Kidney (tissue), 13 donors: ENCODE measurements at regions not wholly inside any gene's neighbourhood (a gene's known extent, or its start where the extent isn't known, plus 50 kb on each side); places are given as distances from the start of the nearest gene placed in this dataset.

ENCODE experiments used
- DNase-seq, 5 donors: peaks; one replicate each; pipeline ENCODE4 v3.0.0-alpha.2; 2013 to 2020
- FAIRE-seq: peaks from 2 replicates; lab custom pipeline; 2012; peaks lifted over from hg19 to GRCh38; lab: Jason Lieb, UNC
- H3K27ac ChIP-seq, 2 donors: one replicate each; pipeline ENCODE4 v1.7.0; 2013; ENCODE audit warnings: low read depth in 2 of 2, low read length in 2 of 2, inconsistent platforms in 1 of 2
- H3K27me3 ChIP-seq: one replicate; pipeline ENCODE4 v1.7.1; 2013; ENCODE audit warnings: low read length, inconsistent platforms; ENCODE audit not compliant: control insufficient read depth, insufficient read depth
- H3K36me3 ChIP-seq, 3 donors: one replicate each; pipeline versions ENCODE4 v1.7.0 to v1.7.1; 2013; ENCODE audit warnings: low read length in 3 of 3, control low read depth in 1 of 3, inconsistent platforms in 1 of 3; ENCODE audit not compliant: insufficient read depth in 3 of 3, control insufficient read depth in 2 of 3
- H3K4me1 ChIP-seq, 3 donors: one replicate each; pipeline versions ENCODE4 v1.7.0 to v1.7.1; 2013; ENCODE audit warnings: low read length in 3 of 3, inconsistent platforms in 1 of 3, low read depth in 1 of 3; ENCODE audit not compliant: control insufficient read depth in 2 of 3, insufficient read depth in 2 of 3
- H3K4me3 ChIP-seq, 3 donors: one replicate each; pipeline versions ENCODE4 v1.7.0 to v1.8.1; 2013; ENCODE audit warnings: low read length in 3 of 3, control low read depth in 1 of 3, inconsistent platforms in 1 of 3
- H3K9ac ChIP-seq, 3 donors: one replicate each; pipeline versions ENCODE4 v1.7.0 to v1.7.1; 2013; ENCODE audit warnings: low read length in 3 of 3, control low read depth in 1 of 3, inconsistent platforms in 1 of 3
- H3K9me3 ChIP-seq, 3 donors: one replicate each; pipeline versions ENCODE4 v1.7.0 to v1.7.1; 2013; ENCODE audit warnings: low read length in 3 of 3, control low read depth in 1 of 3, inconsistent platforms in 1 of 3; ENCODE audit not compliant: control insufficient read depth in 2 of 3, insufficient read depth in 1 of 3
- intact Hi-C: fragments of 100-400 bp; cut with DNase I; formaldehyde crosslinking; loops from one replicate; pipeline ENCODE4 v1.11.1; 2022
- TF ChIP-seq, protein P1 (sequence below): IDR thresholded peaks from 3 replicates; pipeline ENCODE4 v1.5.1; 2012; ENCODE audit warnings: mild to moderate bottlenecking, moderate library complexity, borderline replicate concordance; ENCODE audit not compliant: insufficient read depth; ENCODE audit errors: extremely low read depth
- donor health status: control.
- donor health status: control.
- donor health status: control.
- donor health status: control.
- donor health status: control.
- donor health status: DM: yes; HTN: yes; CAD: no.
- donor health status: Normal renal cell carcinoma (clear cell type).

DNA sequence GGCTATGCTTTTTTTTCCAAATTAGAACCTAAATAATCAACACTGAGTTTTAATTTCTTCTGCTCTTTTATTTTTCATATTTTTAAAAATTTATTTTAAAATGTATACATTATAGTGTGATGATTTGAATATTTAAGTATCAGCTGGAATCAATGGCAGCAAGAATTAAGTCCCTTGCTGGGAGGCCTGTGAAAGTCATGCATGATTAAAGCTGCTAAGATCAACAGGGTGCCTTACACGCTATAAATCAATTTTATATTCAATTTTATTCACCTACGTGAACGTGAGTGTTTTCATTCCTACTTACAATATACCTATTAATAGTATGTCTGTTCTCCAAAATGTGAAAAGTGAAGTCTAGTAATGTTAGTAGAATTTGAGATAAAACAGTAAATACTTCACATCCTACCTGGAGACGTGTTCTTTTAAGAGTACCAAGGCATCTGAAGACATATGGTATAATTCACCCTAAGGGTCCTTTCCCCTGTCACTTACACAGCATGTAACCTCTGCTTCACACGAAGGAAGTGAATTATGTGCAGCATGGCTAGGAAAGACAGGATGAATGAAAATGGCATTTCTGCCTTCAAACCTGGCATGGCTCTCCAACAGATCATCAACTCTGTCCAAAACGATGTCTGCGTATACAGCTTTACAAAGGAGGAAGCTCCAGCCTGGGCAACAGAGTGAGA lies 640.4 kb upstream of the ROBO1 start:
- Histone ChIP-seq H3K36me3 (no peaks in the 10 kb centered on the region), H3K9me3 (no peaks in the 10 kb centered on the region), H3K27me3 (no peaks in the 10 kb centered on the region), H3K4me3 (no peak overlapping the region), H3K27ac (no peak overlapping the region), H3K4me1 (no peaks in the 10 kb centered on the region), H3K9ac (no peak overlapping the region)
- intact Hi-C loops = no loop called here
- no peak for FAIRE-seq
- peak in 2 of 5 donors; percentile 8 to 16 for DNase-seq
- TF ChIP-seq, protein P1, sequence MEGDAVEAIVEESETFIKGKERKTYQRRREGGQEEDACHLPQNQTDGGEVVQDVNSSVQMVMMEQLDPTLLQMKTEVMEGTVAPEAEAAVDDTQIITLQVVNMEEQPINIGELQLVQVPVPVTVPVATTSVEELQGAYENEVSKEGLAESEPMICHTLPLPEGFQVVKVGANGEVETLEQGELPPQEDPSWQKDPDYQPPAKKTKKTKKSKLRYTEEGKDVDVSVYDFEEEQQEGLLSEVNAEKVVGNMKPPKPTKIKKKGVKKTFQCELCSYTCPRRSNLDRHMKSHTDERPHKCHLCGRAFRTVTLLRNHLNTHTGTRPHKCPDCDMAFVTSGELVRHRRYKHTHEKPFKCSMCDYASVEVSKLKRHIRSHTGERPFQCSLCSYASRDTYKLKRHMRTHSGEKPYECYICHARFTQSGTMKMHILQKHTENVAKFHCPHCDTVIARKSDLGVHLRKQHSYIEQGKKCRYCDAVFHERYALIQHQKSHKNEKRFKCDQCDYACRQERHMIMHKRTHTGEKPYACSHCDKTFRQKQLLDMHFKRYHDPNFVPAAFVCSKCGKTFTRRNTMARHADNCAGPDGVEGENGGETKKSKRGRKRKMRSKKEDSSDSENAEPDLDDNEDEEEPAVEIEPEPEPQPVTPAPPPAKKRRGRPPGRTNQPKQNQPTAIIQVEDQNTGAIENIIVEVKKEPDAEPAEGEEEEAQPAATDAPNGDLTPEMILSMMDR = no peak

DNA sequence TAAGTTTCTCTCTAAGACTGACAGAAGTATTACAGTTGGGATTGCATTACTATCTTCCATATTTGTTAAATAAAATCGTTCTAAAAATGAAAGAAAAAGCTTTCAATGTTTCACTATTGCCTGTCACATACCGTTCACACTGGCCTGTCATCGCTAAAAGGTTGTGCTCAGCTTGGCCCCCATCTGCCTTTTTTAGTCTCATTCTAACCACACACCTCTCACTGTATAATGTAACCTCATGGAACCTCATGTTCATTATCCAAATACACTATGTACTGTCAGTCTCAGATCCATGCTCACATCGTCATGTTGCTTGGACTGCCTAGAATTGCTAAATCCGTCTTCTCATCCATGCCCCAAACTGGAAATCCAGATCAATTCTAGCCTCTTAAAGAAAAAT lies 637.8 kb upstream of the ROBO1 start:
- no peaks in the 10 kb centered on the region for H3K9me3 ChIP-seq
- H3K27me3 ChIP-seq = no peaks in the 10 kb centered on the region
- TF ChIP-seq, protein P1 = no peak
- H3K4me1 ChIP-seq = no peaks in the 10 kb centered on the region
- H3K36me3 ChIP-seq = no peaks in the 10 kb centered on the region
- no peak for DNase-seq
- FAIRE-seq = no peak
- no peak overlapping the region for H3K27ac ChIP-seq
- no peak overlapping the region for H3K4me3 ChIP-seq
- H3K9ac ChIP-seq = no peak overlapping the region
- intact Hi-C loops = no loop called here

DNA sequence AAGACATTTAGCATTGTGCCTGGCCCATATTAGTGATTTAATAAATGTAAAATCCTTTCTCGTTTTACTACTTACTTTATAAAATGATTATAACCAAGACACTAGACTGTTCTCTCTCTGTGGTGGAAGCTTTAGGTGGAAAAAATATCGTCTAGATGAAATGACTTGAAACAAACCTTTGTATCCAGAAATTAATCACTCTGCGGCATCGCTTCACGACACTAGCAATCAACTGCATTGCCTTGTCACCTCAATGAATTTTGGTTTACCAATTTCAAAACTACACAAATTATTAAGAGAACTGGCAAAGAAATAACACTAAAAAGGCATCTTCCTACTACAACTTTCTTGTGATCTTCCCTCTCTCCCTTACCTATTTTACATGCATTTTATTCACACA lies 627.2 kb upstream of the ROBO1 start:
- no peaks in the 10 kb centered on the region for H3K27me3 ChIP-seq
- H3K9me3 ChIP-seq = no peaks in the 10 kb centered on the region
- FAIRE-seq (no peak), DNase-seq (no peak)
- intact Hi-C loops = no loop called here
- TF ChIP-seq, protein P1 = no peak
- H3K4me1 ChIP-seq = no peaks in the 10 kb centered on the region
- H3K9ac ChIP-seq = no peak overlapping the region
- H3K4me3 ChIP-seq = no peak overlapping the region
- H3K36me3 ChIP-seq = no peaks in the 10 kb centered on the region
- H3K27ac ChIP-seq = no peak overlapping the region

DNA sequence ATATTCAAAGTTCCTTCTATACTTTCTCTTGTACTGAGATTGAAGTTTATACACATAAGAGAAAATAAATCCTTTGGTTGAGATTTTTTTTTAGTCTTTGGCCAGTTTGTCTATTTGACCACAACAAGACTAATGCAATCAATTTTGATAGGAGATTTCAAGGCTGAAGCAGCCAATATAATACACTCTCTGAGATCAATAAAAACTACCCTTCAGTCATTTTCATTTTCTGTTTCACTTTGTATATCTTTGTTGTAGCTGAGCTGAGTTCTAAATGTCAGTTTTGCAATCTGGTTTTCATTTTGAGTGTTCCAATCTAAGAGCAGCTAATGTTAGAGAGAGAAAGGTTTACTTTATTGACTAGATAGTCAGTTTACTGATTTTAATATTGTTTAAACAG lies 623.8 kb upstream of the ROBO1 start:
- no peak overlapping the region for H3K4me3 ChIP-seq
- H3K9ac ChIP-seq = no peak overlapping the region
- FAIRE-seq (peak; percentile 73), DNase-seq (no peak)
- TF ChIP-seq, protein P1 = no peak
- H3K36me3 ChIP-seq = no peaks in the 10 kb centered on the region
- H3K27me3 ChIP-seq = no peaks in the 10 kb centered on the region
- intact Hi-C loops = no loop called here
- no peaks in the 10 kb centered on the region for H3K9me3 ChIP-seq
- no peak overlapping the region for H3K27ac ChIP-seq
- no peaks in the 10 kb centered on the region for H3K4me1 ChIP-seq
